Stomach smooth muscle (tissue), 2 donors: ENCODE measurements at regions not wholly inside any gene's neighbourhood (a gene's known extent, or its start where the extent isn't known, plus 50 kb on each side); places are given as distances from the start of the nearest gene placed in this dataset.

ENCODE experiments used
- H3K27ac ChIP-seq: one replicate; pipeline ENCODE4 v1.7.0; 2013; ENCODE audit warnings: mild to moderate bottlenecking, low read length, inconsistent platforms
- H3K27me3 ChIP-seq, 2 donors: one replicate each; pipeline ENCODE4 v1.7.0; 2013; ENCODE audit warnings: low read length in 2 of 2; ENCODE audit not compliant: insufficient read depth in 2 of 2, control insufficient read depth in 1 of 2
- H3K36me3 ChIP-seq, 2 donors: one replicate each; pipeline ENCODE4 v1.7.0; 2013; ENCODE audit warnings: low read length in 2 of 2; ENCODE audit not compliant: control insufficient read depth in 2 of 2, insufficient read depth in 2 of 2
- H3K4me1 ChIP-seq: one replicate; pipeline ENCODE4 v1.7.0; 2013; ENCODE audit warnings: low read length; ENCODE audit not compliant: control insufficient read depth, insufficient read depth
- H3K4me3 ChIP-seq, 2 donors: one replicate each; pipeline ENCODE4 v1.7.0; 2013; ENCODE audit warnings: low read length in 2 of 2
- H3K9ac ChIP-seq, 2 donors: one replicate each; pipeline ENCODE4 v1.7.0; 2013; ENCODE audit warnings: low read length in 2 of 2, mild to moderate bottlenecking in 1 of 2
- H3K9me3 ChIP-seq, 2 donors: one replicate each; pipeline ENCODE4 v1.7.0; 2013; ENCODE audit warnings: low read length in 2 of 2; ENCODE audit not compliant: control insufficient read depth in 2 of 2
- donor health status: healthy.
- donor health status: Pancreatic carcinoma.

GRCh38 chr14:58782011-58782410 is 144.2 kb downstream of the DACT1 start:
- no peak overlapping the region for H3K27ac ChIP-seq
- H3K9ac ChIP-seq, result no peak overlapping the region
- H3K27me3 ChIP-seq, result no peaks in the 10 kb centered on the region
- H3K36me3 ChIP-seq, result no peaks in the 10 kb centered on the region
- no peak overlapping the region for H3K4me3 ChIP-seq
- no peaks in the 10 kb centered on the region for H3K4me1 ChIP-seq
- H3K9me3 ChIP-seq, result no peaks in the 10 kb centered on the region

- H3K4me1 ChIP-seq, result no peaks in the 10 kb centered on the region
- H3K4me3 ChIP-seq, result no peak overlapping the region
- H3K9ac ChIP-seq, result no peak overlapping the region
- no peak overlapping the region for H3K27ac ChIP-seq
- no peaks in the 10 kb centered on the region for H3K27me3 ChIP-seq
- H3K9me3 ChIP-seq, result no peaks in the 10 kb centered on the region
- no peaks in the 10 kb centered on the region for H3K36me3 ChIP-seq
These were observed 146.2 kb downstream of the DACT1 start for GRCh38 chr14:58783792-58784511.

GRCh38 chr14:58784931-58785330 is 147.2 kb downstream of the DACT1 start:
- Histone ChIP-seq H3K36me3 (no peaks in the 10 kb centered on the region), H3K4me3 (no peak overlapping the region), H3K27ac (no peak overlapping the region), H3K9ac (no peak overlapping the region), H3K27me3 (no peaks in the 10 kb centered on the region), H3K4me1 (no peaks in the 10 kb centered on the region), H3K9me3 (no peaks in the 10 kb centered on the region)

GRCh38 chr14:58785701-58786100 is 147.9 kb downstream of the DACT1 start:
- no peaks in the 10 kb centered on the region for H3K9me3 ChIP-seq
- no peaks in the 10 kb centered on the region for H3K4me1 ChIP-seq
- no peak overlapping the region for H3K9ac ChIP-seq
- H3K27me3 ChIP-seq, result no peaks in the 10 kb centered on the region
- H3K27ac ChIP-seq, result no peak overlapping the region
- H3K36me3 ChIP-seq, result no peaks in the 10 kb centered on the region
- H3K4me3 ChIP-seq, result no peak overlapping the region

- Histone ChIP-seq H3K27me3 (no peaks in the 10 kb centered on the region), H3K4me1 (no peaks in the 10 kb centered on the region), H3K27ac (no peak overlapping the region), H3K9me3 (no peaks in the 10 kb centered on the region), H3K4me3 (no peak overlapping the region), H3K9ac (no peak overlapping the region), H3K36me3 (no peaks in the 10 kb centered on the region)
These were observed 149.8 kb downstream of the DACT1 start for GRCh38 chr14:58787592-58787991.

- Histone ChIP-seq H3K4me1 (no peaks in the 10 kb centered on the region), H3K4me3 (no peak overlapping the region), H3K36me3 (no peaks in the 10 kb centered on the region), H3K27me3 (no peaks in the 10 kb centered on the region), H3K27ac (no peak overlapping the region), H3K9ac (no peak overlapping the region), H3K9me3 (no peaks in the 10 kb centered on the region)
These were observed 151.1 kb downstream of the DACT1 start for GRCh38 chr14:58788655-58789503.

GRCh38 chr14:58789736-58790135 is 152.0 kb downstream of the DACT1 start:
- H3K27ac ChIP-seq, result no peak overlapping the region
- no peaks in the 10 kb centered on the region for H3K4me1 ChIP-seq
- no peaks in the 10 kb centered on the region for H3K27me3 ChIP-seq
- no peaks in the 10 kb centered on the region for H3K9me3 ChIP-seq
- H3K9ac ChIP-seq, result no peak overlapping the region
- no peaks in the 10 kb centered on the region for H3K36me3 ChIP-seq
- H3K4me3 ChIP-seq, result no peak overlapping the region

GRCh38 chr14:58792416-58792815 is 154.7 kb downstream of the DACT1 start:
- H3K27ac ChIP-seq, result no peak overlapping the region
- no peaks in the 10 kb centered on the region for H3K4me1 ChIP-seq
- no peaks in the 10 kb centered on the region for H3K36me3 ChIP-seq
- no peaks in the 10 kb centered on the region for H3K9me3 ChIP-seq
- no peaks in the 10 kb centered on the region for H3K27me3 ChIP-seq
- no peak overlapping the region for H3K9ac ChIP-seq
- no peak overlapping the region for H3K4me3 ChIP-seq

GRCh38 chr14:58793131-58793740 is 155.5 kb downstream of the DACT1 start:
- Histone ChIP-seq H3K27me3 (no peaks in the 10 kb centered on the region), H3K9ac (no peak overlapping the region), H3K36me3 (no peaks in the 10 kb centered on the region), H3K4me3 (no peak overlapping the region), H3K27ac (no peak overlapping the region), H3K4me1 (no peaks in the 10 kb centered on the region), H3K9me3 (no peaks in the 10 kb centered on the region)

GRCh38 chr14:58794993-58795762 is 157.4 kb downstream of the DACT1 start:
- no peaks in the 10 kb centered on the region for H3K27me3 ChIP-seq
- no peaks in the 10 kb centered on the region for H3K9me3 ChIP-seq
- no peak overlapping the region for H3K27ac ChIP-seq
- H3K4me3 ChIP-seq, result no peak overlapping the region
- H3K36me3 ChIP-seq, result no peaks in the 10 kb centered on the region
- no peaks in the 10 kb centered on the region for H3K4me1 ChIP-seq
- no peak overlapping the region for H3K9ac ChIP-seq
